HFF-Myc (cell line): ENCODE measurements at regions not wholly inside any gene's neighbourhood (a gene's known extent, or its start where the extent isn't known, plus 50 kb on each side); places are given as distances from the start of the nearest gene placed in this dataset.

Experiments used
- DNase-seq: peaks from one replicate; pipeline ENCODE4 v3.0.0-alpha.2; 2011; ENCODE audit warnings: low read depth; ENCODE audit errors: extremely low read depth
- H3K4me3 ChIP-seq: replicated peaks from 2 replicates; pipeline ENCODE4 v1.5.1; 2011; ENCODE audit warnings: low read depth, mild to moderate bottlenecking, control low read depth, low read length
- TF ChIP-seq, protein P1 (sequence below): IDR thresholded peaks from 2 replicates; pipeline ENCODE4 v1.5.1; 2012; ENCODE audit warnings: mild to moderate bottlenecking, low read depth, low read length, control low read depth; ENCODE audit errors: missing control alignments

DNA sequence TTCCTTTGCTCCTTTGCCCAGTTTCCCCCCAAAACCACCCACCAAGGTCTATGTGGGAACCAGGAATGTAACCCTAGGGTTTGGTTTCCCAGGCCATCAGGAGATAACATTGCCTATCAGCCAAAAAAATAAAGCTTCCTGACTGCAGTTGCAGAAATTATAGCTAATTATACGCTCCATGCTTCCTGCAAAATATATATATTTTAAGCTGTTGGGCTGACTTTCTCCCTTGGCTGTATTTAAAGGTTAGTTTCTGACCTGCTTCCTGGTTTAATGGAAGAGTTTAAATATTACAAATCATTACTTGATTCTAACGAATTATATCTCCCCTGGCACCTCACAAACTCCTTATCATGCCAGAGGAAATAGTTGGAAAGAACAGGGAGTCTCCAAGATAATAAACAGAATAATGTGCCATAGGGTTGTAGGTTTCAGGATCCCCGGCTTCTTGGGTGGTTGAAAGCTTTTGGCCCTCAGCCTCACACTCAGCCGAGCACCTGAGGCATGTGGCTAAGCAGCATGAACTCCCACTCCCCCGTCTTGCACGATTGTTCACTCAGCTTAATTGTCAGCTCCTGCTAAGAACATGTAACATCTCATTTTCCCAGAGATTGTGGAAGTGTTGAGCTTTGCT lies 79.9 kb downstream of the FZD1 start:
- H3K4me3 ChIP-seq, result no peak overlapping the region
- TF ChIP-seq, protein P1, sequence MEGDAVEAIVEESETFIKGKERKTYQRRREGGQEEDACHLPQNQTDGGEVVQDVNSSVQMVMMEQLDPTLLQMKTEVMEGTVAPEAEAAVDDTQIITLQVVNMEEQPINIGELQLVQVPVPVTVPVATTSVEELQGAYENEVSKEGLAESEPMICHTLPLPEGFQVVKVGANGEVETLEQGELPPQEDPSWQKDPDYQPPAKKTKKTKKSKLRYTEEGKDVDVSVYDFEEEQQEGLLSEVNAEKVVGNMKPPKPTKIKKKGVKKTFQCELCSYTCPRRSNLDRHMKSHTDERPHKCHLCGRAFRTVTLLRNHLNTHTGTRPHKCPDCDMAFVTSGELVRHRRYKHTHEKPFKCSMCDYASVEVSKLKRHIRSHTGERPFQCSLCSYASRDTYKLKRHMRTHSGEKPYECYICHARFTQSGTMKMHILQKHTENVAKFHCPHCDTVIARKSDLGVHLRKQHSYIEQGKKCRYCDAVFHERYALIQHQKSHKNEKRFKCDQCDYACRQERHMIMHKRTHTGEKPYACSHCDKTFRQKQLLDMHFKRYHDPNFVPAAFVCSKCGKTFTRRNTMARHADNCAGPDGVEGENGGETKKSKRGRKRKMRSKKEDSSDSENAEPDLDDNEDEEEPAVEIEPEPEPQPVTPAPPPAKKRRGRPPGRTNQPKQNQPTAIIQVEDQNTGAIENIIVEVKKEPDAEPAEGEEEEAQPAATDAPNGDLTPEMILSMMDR, result no peak
- no peak for DNase-seq

DNA sequence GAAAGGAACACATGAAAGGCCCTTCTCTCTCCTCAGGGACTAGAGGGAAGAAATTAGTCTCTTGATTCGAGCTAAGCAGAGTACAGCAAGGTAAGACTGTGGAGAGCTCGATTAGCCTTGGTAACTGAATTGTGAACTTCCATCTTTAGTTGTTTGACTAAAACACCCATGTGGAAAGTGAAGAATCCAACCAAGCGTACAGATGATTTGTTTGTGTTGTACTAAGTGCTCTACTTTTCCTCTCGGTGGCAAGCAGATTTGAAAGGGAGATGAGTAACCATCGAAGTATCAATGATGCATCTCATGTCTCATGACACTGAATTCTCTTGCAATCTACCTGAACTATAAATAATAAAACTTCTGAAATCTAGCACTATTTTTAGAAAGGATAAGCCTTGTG lies 80.7 kb downstream of the FZD1 start:
- H3K4me3 ChIP-seq, result no peak overlapping the region
- no peak for DNase-seq
- TF ChIP-seq, protein P1, result no peak

DNA sequence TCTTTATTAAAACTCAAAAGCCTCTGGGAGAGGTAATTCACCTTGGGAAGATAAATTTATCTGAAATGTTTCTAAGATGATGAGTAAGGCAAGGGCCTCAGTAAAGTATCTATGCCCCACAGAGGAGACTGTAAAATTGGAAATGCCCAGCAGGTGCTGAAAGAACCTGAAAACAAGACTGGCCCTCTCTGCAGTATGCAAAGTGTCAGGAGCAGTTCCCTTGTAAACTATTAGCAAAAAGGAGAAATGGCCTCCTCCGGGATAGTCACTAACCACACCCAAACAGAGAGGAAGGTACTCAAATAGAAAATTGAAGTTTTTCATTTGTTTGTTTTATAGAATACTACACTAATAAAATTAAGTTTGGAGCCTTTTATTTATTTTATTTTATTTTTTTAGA lies 81.2 kb downstream of the FZD1 start:
- TF ChIP-seq, protein P1, result no peak
- no peak for DNase-seq
- H3K4me3 ChIP-seq, result no peak overlapping the region

DNA sequence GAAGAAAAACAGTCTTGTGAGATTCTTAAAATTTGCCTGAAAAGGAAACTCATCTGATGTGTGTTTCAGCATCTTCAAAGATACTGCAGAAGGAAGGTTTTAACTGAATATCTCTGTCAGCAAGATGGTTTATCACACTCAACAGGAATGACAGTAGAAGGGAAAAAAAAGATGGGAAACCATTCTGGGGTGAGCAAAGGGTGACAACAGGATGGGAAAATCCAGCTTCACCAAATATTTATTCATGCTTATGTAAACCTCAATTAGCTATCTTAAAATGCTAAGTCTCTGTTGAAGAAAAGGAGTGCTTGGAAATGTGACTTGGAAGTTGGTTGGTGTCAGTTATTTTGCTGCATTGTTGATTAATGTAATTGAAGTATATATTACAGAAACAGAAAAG lies 82.2 kb downstream of the FZD1 start:
- H3K4me3 ChIP-seq, result no peak overlapping the region
- TF ChIP-seq, protein P1, result no peak
- DNase-seq, result no peak

DNA sequence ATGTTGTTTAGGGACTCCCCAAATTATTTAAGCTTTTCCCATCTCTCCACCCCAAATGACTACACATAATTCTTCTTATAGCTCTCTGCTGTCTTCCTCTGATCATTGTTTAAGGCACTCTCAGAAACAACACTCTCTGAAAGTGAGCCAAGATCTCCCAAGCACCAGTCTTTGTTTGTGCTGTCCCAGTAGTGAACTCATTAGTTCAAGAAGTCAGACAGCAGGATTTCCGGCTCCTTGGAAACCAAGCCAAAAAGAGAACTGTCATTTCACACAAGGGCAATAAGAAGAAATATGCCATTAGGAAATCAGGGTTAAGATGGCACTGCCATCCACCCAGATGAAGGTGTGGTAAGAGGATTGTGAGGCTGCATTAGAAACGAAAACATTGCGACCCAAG lies 83.1 kb downstream of the FZD1 start:
- no peak overlapping the region for H3K4me3 ChIP-seq
- no peak for DNase-seq
- TF ChIP-seq, protein P1, result no peak

DNA sequence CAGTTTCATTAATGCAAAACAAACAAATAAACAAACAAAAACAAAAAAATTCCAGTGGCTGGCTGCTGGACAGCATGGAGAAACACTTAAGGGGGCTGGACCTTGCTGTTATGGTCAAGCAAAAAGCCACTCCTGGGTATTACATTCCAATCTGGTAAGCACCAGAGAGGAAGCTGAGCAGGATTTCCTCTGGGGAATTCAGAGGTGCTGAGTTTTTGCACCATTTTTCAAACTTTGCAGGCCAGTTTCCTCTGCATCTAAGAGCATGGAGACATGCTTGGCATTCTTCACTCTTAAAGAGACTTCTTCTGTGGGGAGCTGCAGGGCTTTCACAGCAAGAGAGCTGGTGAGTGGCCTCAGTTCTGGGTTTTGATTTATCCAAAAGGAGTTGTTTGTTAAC lies 84.5 kb downstream of the FZD1 start:
- no peak for DNase-seq
- no peak overlapping the region for H3K4me3 ChIP-seq
- TF ChIP-seq, protein P1, result no peak

DNA sequence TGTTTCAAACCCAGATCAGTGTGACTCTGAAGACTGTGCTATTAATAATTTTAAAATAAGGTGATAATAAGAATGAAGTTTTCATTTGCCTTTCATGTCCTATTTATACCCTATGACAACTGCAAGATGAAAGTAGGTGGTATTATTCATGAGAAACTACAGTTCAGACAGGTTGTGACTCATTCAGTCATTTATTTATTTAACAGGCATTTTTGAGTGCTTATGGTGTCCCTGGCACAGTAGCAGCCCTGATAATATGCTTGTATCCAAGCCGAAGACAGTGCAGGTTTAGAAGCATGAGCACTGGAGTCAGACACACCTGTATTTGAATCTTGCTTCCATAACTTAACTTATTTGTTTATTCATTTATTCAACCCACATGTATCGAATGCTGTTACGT lies 87.1 kb downstream of the FZD1 start:
- H3K4me3 ChIP-seq, result no peak overlapping the region
- no peak for DNase-seq
- TF ChIP-seq, protein P1, result no peak
